Esophagus squamous epithelium (tissue), 5 donors: ENCODE measurements at regions not wholly inside any gene's neighbourhood (a gene's known extent, or its start where the extent isn't known, plus 50 kb on each side); places are given as distances from the start of the nearest gene placed in this dataset.

Source experiments
- DNase-seq: peaks from one replicate; lab custom pipeline; 2025; lab: John Stamatoyannopoulos, UW
- H3K27ac ChIP-seq, 4 donors: fragments of 200-600 bp; sonication (generic); one replicate each; pipeline ENCODE4 v1.5.1; 2016 to 2019; ENCODE audit warnings: mild to moderate bottlenecking in 1 of 4
- H3K27me3 ChIP-seq, 4 donors: fragments of 200-600 bp; sonication (generic); 1 replicate in 3 of 4; 2 replicates in 1 of 4; pipeline versions ENCODE4 v1.5.1 to v1.6.0; 2017 to 2021; ENCODE audit warnings: antibody characterized with exemption in 1 of 4
- H3K36me3 ChIP-seq, 3 donors: fragments of 200-600 bp; sonication (generic); one replicate each; pipeline ENCODE4 v1.5.1; 2016 to 2019
- H3K4me1 ChIP-seq, 3 donors: fragments of 200-600 bp; sonication (generic); one replicate each; pipeline ENCODE4 v1.5.1; 2017 to 2019
- H3K4me3 ChIP-seq, 4 donors: fragments of 200-600 bp; sonication (generic); 1 replicate in 3 of 4; 2 replicates in 1 of 4; pipeline ENCODE4 v1.5.1; 2016 to 2019; ENCODE audit warnings: mild to moderate bottlenecking in 2 of 4, moderate library complexity in 1 of 4
- H3K9me3 ChIP-seq, 3 donors: fragments of 200-600 bp; sonication (generic); one replicate each; pipeline ENCODE4 v1.5.1; 2016 to 2019
- CTCF ChIP-seq, 6 experiments: fragments of 450-650 bp in 4 of 6; fragments of 200-600 bp in 2 of 6; sonication (generic) in 2 of 6; IDR thresholded peaks; one replicate each; pipeline ENCODE4 v1.5.1; 2016 to 2019; ENCODE audit warnings: antibody characterized with exemption in 6 of 6, mild to moderate bottlenecking in 4 of 6, moderate library complexity in 4 of 6
- POLR2A ChIP-seq, 4 donors: fragments of 450-650 bp; IDR thresholded peaks; one replicate each; pipeline ENCODE4 v1.6.1; 2017; ENCODE audit warnings: antibody characterized with exemption in 4 of 4, mild to moderate bottlenecking in 4 of 4, moderate library complexity in 3 of 4
- WGBS, 2 donors: methylation state at CpG; one replicate each; pipeline ENCODE4 v1.1.5; 2018; 5-methylcytosine and 5-hydroxymethylcytosine counted together
- intact Hi-C: fragments of 100-400 bp; cut with DNase I; formaldehyde crosslinking; loops from one replicate; pipeline ENCODE4 v1.15.0; 2022
- donor health status: DM: yes; HTN: yes; CAD: no.

GRCh38 chrX:13899607-13900006 lies 82.7 kb upstream of the GPM6B start:
- Histone ChIP-seq H3K4me3 (no peak overlapping the region), H3K4me1 (peaks cover 0 to 23% (median 0%) of the 10 kb centered on the region in 3 donors), H3K9me3 (no peaks in the 10 kb centered on the region), H3K27me3 (no peaks in the 10 kb centered on the region), H3K27ac (peak overlapping the region in 1 of 4 donors; percentile 55), H3K36me3 (no peaks in the 10 kb centered on the region)
- WGBS, 2 donors = 29 to 42% methylated on average over 6 of the region's 6 CpGs
- no peak for DNase-seq
- intact Hi-C loops = no loop called here
- TF ChIP-seq CTCF (IDR thresholded peaks at IDR 0.05) = no peak

GRCh38 chrX:13898603-13899002 lies 81.7 kb upstream of the GPM6B start:
- Histone ChIP-seq H3K4me1 (peaks cover 0 to 23% (median 0%) of the 10 kb centered on the region in 3 donors), H3K9me3 (no peaks in the 10 kb centered on the region), H3K27ac (peak overlapping the region in 2 of 4 donors; percentile 26 to 55), H3K27me3 (no peaks in the 10 kb centered on the region), H3K4me3 (no peak overlapping the region), H3K36me3 (no peaks in the 10 kb centered on the region)
- intact Hi-C loops = no loop called here
- TF ChIP-seq POLR2A (IDR thresholded peaks at IDR 0.05) (no peak), CTCF (IDR thresholded peaks at IDR 0.05) (no peak)
- WGBS, 2 donors = 60 to 94% methylated on average over 2 to 4 of the region's 4 CpGs
- DNase-seq = no peak

GRCh38 chrX:13898083-13898482 lies 81.2 kb upstream of the GPM6B start:
- Histone ChIP-seq H3K4me3 (no peak overlapping the region), H3K9me3 (no peaks in the 10 kb centered on the region), H3K27ac (peak overlapping the region in 2 of 4 donors; percentile 26 to 55), H3K4me1 (peaks cover 0 to 23% (median 0%) of the 10 kb centered on the region in 3 donors), H3K27me3 (no peaks in the 10 kb centered on the region), H3K36me3 (no peaks in the 10 kb centered on the region)
- DNase-seq = no peak
- intact Hi-C loops = no loop called here
- WGBS, 2 donors = 48 to 83% methylated on average over 1 to 3 of the region's 3 CpGs
- TF ChIP-seq CTCF (IDR thresholded peaks at IDR 0.05) (peak in 1 of 6 experiments; percentile 33), POLR2A (IDR thresholded peaks at IDR 0.05) (no peak)

GRCh38 chrX:13897566-13897965 lies 80.7 kb upstream of the GPM6B start:
- H3K27me3 ChIP-seq = no peaks in the 10 kb centered on the region
- H3K4me1 ChIP-seq = peaks cover 0 to 23% (median 0%) of the 10 kb centered on the region in 3 donors
- no peaks in the 10 kb centered on the region for H3K36me3 ChIP-seq
- H3K27ac ChIP-seq = no peak overlapping the region
- no peak for TF ChIP-seq POLR2A (IDR thresholded peaks at IDR 0.05)
- no peak for TF ChIP-seq CTCF (IDR thresholded peaks at IDR 0.05)
- intact Hi-C loops = no loop called here
- no peak overlapping the region for H3K4me3 ChIP-seq
- 73 to 83% methylated on average over 4 of the region's 4 CpGs for WGBS, 2 donors
- DNase-seq = no peak
- no peaks in the 10 kb centered on the region for H3K9me3 ChIP-seq

- no peak overlapping the region for H3K4me3 ChIP-seq
- no peaks in the 10 kb centered on the region for H3K27me3 ChIP-seq
- no peak overlapping the region for H3K27ac ChIP-seq
- intact Hi-C loops = no loop called here
- WGBS, 2 donors = 36 to 41% methylated on average over 5 of the region's 5 CpGs
- no peaks in the 10 kb centered on the region for H3K9me3 ChIP-seq
- DNase-seq = no peak
- TF ChIP-seq POLR2A (IDR thresholded peaks at IDR 0.05) = no peak
- TF ChIP-seq CTCF (IDR thresholded peaks at IDR 0.05) = no peak
- no peaks in the 10 kb centered on the region for H3K36me3 ChIP-seq
- peaks cover 0 to 37% (median 0%) of the 10 kb centered on the region in 3 donors for H3K4me1 ChIP-seq
These were observed 78.1 kb upstream of the GPM6B start for GRCh38 chrX:13894888-13895565.
